ENCODE measurements at regions not wholly inside any gene's neighbourhood (a gene's known extent, or its start where the extent isn't known, plus 50 kb on each side); places are given as distances from the start of the nearest gene placed in this dataset.
A peak's percentile ranks its signal among the peaks of the same experiment; 100 is the strongest.

DNA sequence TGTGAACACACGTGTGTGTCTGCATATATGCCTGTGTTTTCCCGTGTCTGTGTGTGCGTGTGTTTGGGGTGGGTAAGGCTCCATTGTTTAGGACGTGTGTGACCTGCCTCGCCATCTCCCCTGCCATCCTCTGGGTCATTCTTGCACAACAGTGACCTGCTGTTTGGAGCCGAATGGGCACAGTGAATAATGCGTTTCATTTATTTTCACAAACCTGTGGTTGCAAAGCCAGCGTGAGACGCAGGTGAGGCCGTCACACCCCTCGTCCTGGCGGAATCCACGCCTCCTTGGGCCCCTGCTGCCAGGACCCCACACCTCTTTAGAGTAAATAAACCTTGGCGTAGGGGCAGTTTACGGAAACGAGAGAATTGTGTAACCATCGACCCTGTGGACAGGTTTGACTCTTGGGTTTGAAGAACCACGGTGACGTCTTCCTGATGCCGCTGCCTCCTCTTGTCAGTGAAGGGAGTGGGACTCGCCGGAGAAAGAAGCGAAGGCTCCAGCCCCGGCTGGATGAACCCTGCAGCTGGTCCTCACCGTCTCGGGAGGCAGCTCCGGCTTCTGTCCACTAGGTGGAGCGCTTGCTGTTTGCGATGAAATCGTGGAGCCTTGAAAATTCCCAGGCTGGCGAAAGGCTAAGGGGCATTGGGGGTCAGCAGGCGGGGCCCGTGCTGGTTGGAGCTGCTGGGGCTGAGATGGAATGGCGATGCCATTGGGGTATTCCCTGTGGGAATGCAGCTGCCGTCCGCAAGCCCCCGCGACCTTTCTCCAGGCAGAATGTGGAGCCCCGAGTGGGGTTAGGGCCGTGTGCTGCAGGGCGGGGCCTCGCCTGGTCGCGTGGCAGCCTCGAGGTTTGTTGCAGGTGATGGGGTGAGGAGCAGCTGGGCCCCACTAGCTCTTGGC lies 81.1 kb downstream of the RTP5 start:
- Histone ChIP-seq H3K4me1 (peaks cover 8% of the 10 kb centered on the region; the same call in 1 of the 2 replicates), H3K27me3 (replicated peaks; ENCODE audit: control insufficient read depth, insufficient read depth, low read length) (no peaks in the 10 kb centered on the region), H3K4me3 (ENCODE audit: low read depth, low read length) (peak overlapping the region; percentile 15; the same call in 1 of the 2 replicates), H3K36me3 (ENCODE audit: control insufficient read depth, insufficient read depth, low read length) (no peaks in the 10 kb centered on the region), H3K9me3 (no peaks in the 10 kb centered on the region)
- H3K27me3 Mint-ChIP-seq (ENCODE audit: insufficient read depth, unreplicated experiment): peaks cover 6% of the 10 kb centered on the region
- peak; percentile 78 to 81 for DNase-seq
- TF ChIP-seq, protein P1, sequence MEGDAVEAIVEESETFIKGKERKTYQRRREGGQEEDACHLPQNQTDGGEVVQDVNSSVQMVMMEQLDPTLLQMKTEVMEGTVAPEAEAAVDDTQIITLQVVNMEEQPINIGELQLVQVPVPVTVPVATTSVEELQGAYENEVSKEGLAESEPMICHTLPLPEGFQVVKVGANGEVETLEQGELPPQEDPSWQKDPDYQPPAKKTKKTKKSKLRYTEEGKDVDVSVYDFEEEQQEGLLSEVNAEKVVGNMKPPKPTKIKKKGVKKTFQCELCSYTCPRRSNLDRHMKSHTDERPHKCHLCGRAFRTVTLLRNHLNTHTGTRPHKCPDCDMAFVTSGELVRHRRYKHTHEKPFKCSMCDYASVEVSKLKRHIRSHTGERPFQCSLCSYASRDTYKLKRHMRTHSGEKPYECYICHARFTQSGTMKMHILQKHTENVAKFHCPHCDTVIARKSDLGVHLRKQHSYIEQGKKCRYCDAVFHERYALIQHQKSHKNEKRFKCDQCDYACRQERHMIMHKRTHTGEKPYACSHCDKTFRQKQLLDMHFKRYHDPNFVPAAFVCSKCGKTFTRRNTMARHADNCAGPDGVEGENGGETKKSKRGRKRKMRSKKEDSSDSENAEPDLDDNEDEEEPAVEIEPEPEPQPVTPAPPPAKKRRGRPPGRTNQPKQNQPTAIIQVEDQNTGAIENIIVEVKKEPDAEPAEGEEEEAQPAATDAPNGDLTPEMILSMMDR (IDR thresholded peaks at IDR 0.05; ENCODE audit: insufficient read depth in 1 of 2, low read depth in 1 of 2, low read length in 1 of 2, severe bottlenecking in 1 of 2, unreplicated experiment in 1 of 2): peak; percentile 69 to 86
- H3K36me3 Mint-ChIP-seq (ENCODE audit: insufficient read depth, unreplicated experiment): no peaks in the 10 kb centered on the region
- intact Hi-C loops (cut with micrococcal nuclease; ENCODE audit: unreplicated experiment): no loop called here
- H3K27ac Mint-ChIP-seq (ENCODE audit: unreplicated experiment): no peak overlapping the region
- ChIA-PET CTCF (interaction anchor here (0.6 to 1.2 kb wide), 4 partner anchors 18 to 217 kb away, joined by 3 to 6 read pairs (median 4); no protein-coding TSS in a partner anchor), POLR2A (no interaction called here)
- H3K4me3 Mint-ChIP-seq (ENCODE audit: unreplicated experiment): peak overlapping the region; percentile 33
- BruUV-seq (replicated peaks): no TSS peak
- H3K4me1 Mint-ChIP-seq (ENCODE audit: low read depth, unreplicated experiment): no peaks in the 10 kb centered on the region
- H3K9me3 Mint-ChIP-seq (ENCODE audit: unreplicated experiment): no peaks in the 10 kb centered on the region

DNA sequence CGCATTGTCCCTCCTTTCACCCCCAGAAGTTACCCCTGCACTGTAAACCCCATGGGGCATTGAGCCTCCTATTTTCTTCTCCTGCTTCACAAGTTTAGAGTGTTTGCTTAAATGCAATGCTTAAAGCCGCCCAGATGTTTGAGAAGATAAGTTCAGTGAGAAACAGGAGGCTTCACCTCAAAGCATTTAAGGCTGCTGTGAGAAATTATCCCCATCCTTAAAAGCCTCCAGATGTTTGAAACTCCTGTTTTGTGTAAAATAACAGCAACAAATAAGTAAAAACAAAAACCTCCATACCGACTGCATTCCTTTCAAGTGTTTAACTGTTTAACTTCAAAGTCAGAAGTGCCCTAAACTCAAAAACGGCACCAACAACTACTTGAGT lies 81.8 kb downstream of the RTP5 start:
- Mint-ChIP-seq H3K27me3 (ENCODE audit: insufficient read depth, unreplicated experiment) (peaks cover 6% of the 10 kb centered on the region), H3K4me3 (ENCODE audit: unreplicated experiment) (no peak overlapping the region)
- no TSS peak for BruUV-seq (replicated peaks)

DNA sequence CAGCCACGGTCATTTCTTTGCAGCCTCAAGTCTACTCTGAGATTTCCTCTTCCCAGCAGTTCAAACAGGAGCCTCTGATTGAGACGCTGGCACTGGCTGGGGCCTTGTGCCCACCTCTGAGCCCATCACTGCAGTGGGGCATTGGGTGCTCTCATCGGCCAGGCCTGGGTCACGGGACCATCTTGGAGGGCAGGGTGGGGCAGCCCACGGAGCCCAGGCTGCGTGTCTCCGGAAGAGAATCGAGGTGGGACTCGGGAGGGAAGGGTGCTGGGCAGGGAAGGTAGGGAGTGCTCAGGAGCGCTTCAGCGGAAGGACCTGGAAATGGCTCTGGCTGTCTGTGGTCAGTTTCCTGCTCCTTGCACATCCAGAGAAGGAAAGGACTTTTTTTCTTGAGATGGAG lies 82.4 kb downstream of the RTP5 start:
- no peaks in the 10 kb centered on the region for H3K36me3 ChIP-seq (ENCODE audit: control insufficient read depth, insufficient read depth, low read length)
- no TSS peak for BruUV-seq (replicated peaks)
- H3K27me3 ChIP-seq (replicated peaks; ENCODE audit: control insufficient read depth, insufficient read depth, low read length): no peaks in the 10 kb centered on the region
- Mint-ChIP-seq H3K36me3 (ENCODE audit: insufficient read depth, unreplicated experiment) (no peaks in the 10 kb centered on the region), H3K27ac (ENCODE audit: unreplicated experiment) (no peak overlapping the region), H3K9me3 (ENCODE audit: unreplicated experiment) (no peaks in the 10 kb centered on the region), H3K4me3 (ENCODE audit: unreplicated experiment) (no peak overlapping the region), H3K27me3 (ENCODE audit: insufficient read depth, unreplicated experiment) (peaks cover 6% of the 10 kb centered on the region), H3K4me1 (ENCODE audit: low read depth, unreplicated experiment) (no peaks in the 10 kb centered on the region)
- H3K4me1 ChIP-seq: peaks cover 8% of the 10 kb centered on the region; the same call in 1 of the 2 replicates
- intact Hi-C loops (cut with micrococcal nuclease; ENCODE audit: unreplicated experiment): no loop called here
- TF ChIP-seq, protein P1 (IDR thresholded peaks at IDR 0.05; ENCODE audit: insufficient read depth in 1 of 2, low read depth in 1 of 2, low read length in 1 of 2, severe bottlenecking in 1 of 2, unreplicated experiment in 1 of 2): no peak
- CTCF ChIA-PET: interaction anchor here (0.7 kb wide), 1 partner anchor 113 kb away, joined by 3 read pairs; no protein-coding TSS in a partner anchor
- DNase-seq: no peak
- POLR2A ChIA-PET: no interaction called here
- no peaks in the 10 kb centered on the region for H3K9me3 ChIP-seq
- no peak overlapping the region for H3K4me3 ChIP-seq (ENCODE audit: low read depth, low read length)

More for the DNA sequence above, 81.8 kb downstream of the RTP5 start:
- Histone ChIP-seq H3K4me1 (peaks cover 8% of the 10 kb centered on the region; the same call in 1 of the 2 replicates), H3K9me3 (no peaks in the 10 kb centered on the region), H3K4me3 (ENCODE audit: low read depth, low read length) (no peak overlapping the region), H3K36me3 (ENCODE audit: control insufficient read depth, insufficient read depth, low read length) (no peaks in the 10 kb centered on the region), H3K27me3 (replicated peaks; ENCODE audit: control insufficient read depth, insufficient read depth, low read length) (no peaks in the 10 kb centered on the region)
- POLR2A ChIA-PET: no interaction called here
- Mint-ChIP-seq H3K4me1 (ENCODE audit: low read depth, unreplicated experiment) (no peaks in the 10 kb centered on the region), H3K9me3 (ENCODE audit: unreplicated experiment) (no peaks in the 10 kb centered on the region), H3K27ac (ENCODE audit: unreplicated experiment) (no peak overlapping the region), H3K36me3 (ENCODE audit: insufficient read depth, unreplicated experiment) (no peaks in the 10 kb centered on the region)
- DNase-seq: no peak
- CTCF ChIA-PET: interaction anchor here (0.7 to 1.2 kb wide), 4 partner anchors 18 to 218 kb away, joined by 3 to 6 read pairs (median 4); no protein-coding TSS in a partner anchor
- intact Hi-C loops (cut with micrococcal nuclease; ENCODE audit: unreplicated experiment): no loop called here
- TF ChIP-seq, protein P1 (IDR thresholded peaks at IDR 0.05; ENCODE audit: insufficient read depth in 1 of 2, low read depth in 1 of 2, low read length in 1 of 2, severe bottlenecking in 1 of 2, unreplicated experiment in 1 of 2): no peak
